ENCODE measurements at regions not wholly inside any gene's neighbourhood (a gene's known extent, or its start where the extent isn't known, plus 50 kb on each side); places are given as distances from the start of the nearest gene placed in this dataset.

GRCh38 chrX:115400960-115401359 lies 111.4 kb downstream of the LUZP4 start:
- TF ChIP-seq CTCF (IDR thresholded peaks at IDR 0.05) (no peak), POLR2A (IDR thresholded peaks at IDR 0.05) (no peak)
